ENCODE measurements at regions not wholly inside any gene's neighbourhood (a gene's known extent, or its start where the extent isn't known, plus 50 kb on each side); places are given as distances from the start of the nearest gene placed in this dataset.

DNA sequence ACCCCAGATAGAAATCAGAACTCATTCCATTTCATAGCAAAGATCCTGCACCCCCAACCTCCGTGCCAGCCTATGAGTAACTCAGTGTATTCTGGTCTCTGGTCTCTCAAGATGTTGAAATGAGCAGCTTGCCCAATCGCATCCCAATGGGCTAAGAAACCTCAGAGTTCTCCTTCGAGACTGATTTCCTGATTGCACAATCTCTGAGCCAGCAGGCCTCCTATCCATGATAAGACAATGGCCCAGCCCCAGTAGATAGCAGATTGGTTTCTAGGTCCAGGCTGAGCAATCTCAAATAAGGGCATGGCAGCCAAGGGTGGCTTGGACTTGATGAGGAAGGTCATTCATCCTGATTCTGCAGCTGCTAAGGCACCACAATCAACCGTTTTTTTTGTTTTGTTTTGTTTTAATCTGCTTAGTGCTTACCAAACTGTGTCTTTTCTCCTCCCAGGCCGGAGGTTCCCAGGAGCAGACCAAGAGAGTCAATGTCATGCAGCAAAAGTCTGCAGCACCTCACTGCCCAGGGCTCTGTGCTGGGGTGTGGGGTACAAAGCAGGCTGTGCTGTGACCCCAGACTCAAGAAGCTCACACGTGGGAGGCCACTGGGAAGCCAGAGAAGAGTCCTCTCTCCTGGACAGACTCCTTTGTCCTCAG lies 125.1 kb upstream of the NXT1 start:
- Histone ChIP-seq H3K9me3 (no peaks in the 10 kb centered on the region), H3K36me3 (ENCODE audit: low read depth, missing control alignments) (no peaks in the 10 kb centered on the region), H3K27ac (no peak overlapping the region), H3K4me1 (peaks cover 10% of the 10 kb centered on the region), H3K4me3 (no peak overlapping the region), H3K27me3 (no peaks in the 10 kb centered on the region)
- intact Hi-C loops (cut with DNase I; ENCODE audit: low total_unique reads) = no loop called here
- 42 to 65% methylated on average over 6 of the region's 6 CpGs for WGBS, 2 donors
- DNase-seq = peak; percentile 59
- no peak for TF ChIP-seq CTCF (IDR thresholded peaks at IDR 0.05)
- no peak for TF ChIP-seq POLR2A (IDR thresholded peaks at IDR 0.05)

- WGBS, 2 donors = 90 to 93% methylated on average over 5 of the region's 5 CpGs
- Histone ChIP-seq H3K9me3 (no peaks in the 10 kb centered on the region), H3K27ac (no peak overlapping the region), H3K4me1 (peaks cover 10% of the 10 kb centered on the region), H3K36me3 (ENCODE audit: low read depth, missing control alignments) (no peaks in the 10 kb centered on the region), H3K27me3 (no peaks in the 10 kb centered on the region), H3K4me3 (no peak overlapping the region)
- DNase-seq = no peak
- intact Hi-C loops (cut with DNase I; ENCODE audit: low total_unique reads) = no loop called here
- TF ChIP-seq CTCF (IDR thresholded peaks at IDR 0.05) (no peak), POLR2A (IDR thresholded peaks at IDR 0.05) (no peak)
These were observed 125.8 kb upstream of the NXT1 start for GRCh38 chr20:23224806-23225205.

- Histone ChIP-seq H3K4me1 (peaks cover 10% of the 10 kb centered on the region), H3K9me3 (no peaks in the 10 kb centered on the region), H3K4me3 (no peak overlapping the region), H3K36me3 (ENCODE audit: low read depth, missing control alignments) (no peaks in the 10 kb centered on the region), H3K27ac (no peak overlapping the region), H3K27me3 (no peaks in the 10 kb centered on the region)
- WGBS, 2 donors = 90 to 94% methylated on average over 3 of the region's 3 CpGs
- DNase-seq = no peak
- TF ChIP-seq POLR2A (IDR thresholded peaks at IDR 0.05) = no peak
- TF ChIP-seq CTCF (IDR thresholded peaks at IDR 0.05) = no peak
- intact Hi-C loops (cut with DNase I; ENCODE audit: low total_unique reads) = no loop called here
These were observed 126.5 kb upstream of the NXT1 start for GRCh38 chr20:23223908-23224580.

GRCh38 chr20:23222531-23223200 lies 127.9 kb upstream of the NXT1 start:
- H3K9me3 ChIP-seq = no peaks in the 10 kb centered on the region
- H3K4me3 ChIP-seq = no peak overlapping the region
- TF ChIP-seq CTCF (IDR thresholded peaks at IDR 0.05) = no peak
- TF ChIP-seq POLR2A (IDR thresholded peaks at IDR 0.05) = no peak
- no peaks in the 10 kb centered on the region for H3K36me3 ChIP-seq (ENCODE audit: low read depth, missing control alignments)
- H3K27me3 ChIP-seq = no peaks in the 10 kb centered on the region
- intact Hi-C loops (cut with DNase I; ENCODE audit: low total_unique reads) = no loop called here
- peaks cover 10% of the 10 kb centered on the region for H3K4me1 ChIP-seq
- no peak for DNase-seq
- H3K27ac ChIP-seq = no peak overlapping the region
- WGBS, 2 donors = 94 to 95% methylated on average over 4 of the region's 4 CpGs

Measured in testis (tissue), 2 donors.